ENCODE measurements at regions not wholly inside any gene's neighbourhood (a gene's known extent, or its start where the extent isn't known, plus 50 kb on each side); places are given as distances from the start of the nearest gene placed in this dataset.

GRCh38 chr11:97685695-97686094, 1295.9 kb downstream of the JRKL start:
- TF ChIP-seq POLR2A (IDR thresholded peaks at IDR 0.05; ENCODE audit: low read depth, low read length) (no peak), CEBPB (IDR thresholded peaks at IDR 0.05; ENCODE audit: low read depth, low read length) (no peak), CTCF (conservative IDR thresholded peaks at IDR 0.05; ENCODE audit: low read depth, low read length) (no peak)

Data from IMR-90 (cell line).